SU-DHL-6 (cell line): ENCODE measurements at regions not wholly inside any gene's neighbourhood (a gene's known extent, or its start where the extent isn't known, plus 50 kb on each side); places are given as distances from the start of the nearest gene placed in this dataset.
"Not testable (repeated sequence)": the region's sequence is repeated elsewhere in the genome, so short reads cannot be mapped to it uniquely, and the experiment has no call there.

Experiments
- H2AFZ ChIP-seq: fragments of 200-600 bp; sonication (generic); 2 replicates; pipeline ENCODE4 v1.6.1; 2014; ENCODE audit warnings: low read depth, mild to moderate bottlenecking, moderate library complexity, mixed read lengths, antibody characterized with exemption, low read length; ENCODE audit not compliant: severe bottlenecking
- H3F3A ChIP-seq: fragments of 200-600 bp; shearing (Covaris generic); 2 replicates; pipeline ENCODE4 v1.6.0; 2016; ENCODE audit warnings: antibody characterized with exemption, mild to moderate bottlenecking; ENCODE audit not compliant: insufficient read depth
- H3K27ac ChIP-seq: fragments of 200-600 bp; sonication (generic); 2 replicates; pipeline ENCODE4 v1.5.1; 2016; ENCODE audit warnings: low read depth, mild to moderate bottlenecking, low read length, moderate library complexity, mixed read lengths
- H3K27me3 ChIP-seq: fragments of 200-600 bp; sonication (generic), shearing (Covaris generic); 2 replicates; pipeline ENCODE4 v1.6.0; 2014; ENCODE audit warnings: mild to moderate bottlenecking, low read length
- H3K36me3 ChIP-seq: fragments of 200-600 bp; sonication (generic); 2 replicates; pipeline ENCODE4 v1.6.1; 2014; ENCODE audit warnings: mild to moderate bottlenecking, low read length, mixed read lengths
- H3K4me2 ChIP-seq: fragments of 300-600, 200-600 bp; shearing (Covaris generic), sonication (generic); 2 replicates; pipeline ENCODE4 v1.6.0; 2014; ENCODE audit warnings: low read length, low read depth, mild to moderate bottlenecking; ENCODE audit not compliant: poor library complexity, severe bottlenecking
- H3K4me3 ChIP-seq: fragments of 200-600 bp; sonication (generic); 2 replicates; pipeline ENCODE4 v1.5.1; 2014; ENCODE audit warnings: antibody characterized with exemption, low read length, mild to moderate bottlenecking, mixed read lengths; ENCODE audit not compliant: insufficient read depth, poor library complexity, severe bottlenecking
- H3K79me2 ChIP-seq: fragments of 200-600 bp; sonication (generic); 2 replicates; pipeline ENCODE4 v1.6.1; 2014; ENCODE audit warnings: mild to moderate bottlenecking, low read length, moderate library complexity; ENCODE audit not compliant: insufficient read depth
- H3K9ac ChIP-seq: fragments of 200-600 bp; sonication (generic); 2 replicates; pipeline ENCODE4 v1.7.0; 2014; ENCODE audit warnings: mild to moderate bottlenecking, low read length
- H3K9me2 ChIP-seq: fragments of 200-600 bp; sonication (generic); replicated peaks from 2 replicates; pipeline ENCODE4 v1.6.1; 2014; ENCODE audit warnings: low read length; ENCODE audit not compliant: insufficient read depth
- H3K9me3 ChIP-seq: fragments of 200-600 bp; sonication (generic); 2 replicates; pipeline ENCODE4 v1.6.1; 2014; ENCODE audit warnings: low read length, mixed read lengths; ENCODE audit not compliant: insufficient read depth
- H4K20me1 ChIP-seq: fragments of 200-600 bp; sonication (generic); 2 replicates; pipeline ENCODE4 v1.6.1; 2014; ENCODE audit warnings: low read depth, mild to moderate bottlenecking, antibody characterized with exemption, low read length, moderate library complexity, mixed read lengths
- EZH2phosphoT487 ChIP-seq: fragments of 200-600 bp; sonication (generic), shearing (Covaris generic); conservative IDR thresholded peaks from 2 replicates; pipeline ENCODE4 v1.6.1; 2018; ENCODE audit warnings: mild to moderate bottlenecking, antibody characterized with exemption, low read length, moderate library complexity, mixed read lengths
- TF ChIP-seq, protein P1 (sequence below): fragments of 200-600 bp; sonication (generic); IDR thresholded peaks from one replicate; pipeline ENCODE4 v1.5.1; 2017; ENCODE audit warnings: antibody characterized with exemption, mild to moderate bottlenecking, low read length, moderate library complexity; ENCODE audit not compliant: insufficient read depth, poor library complexity, severe bottlenecking

DNA sequence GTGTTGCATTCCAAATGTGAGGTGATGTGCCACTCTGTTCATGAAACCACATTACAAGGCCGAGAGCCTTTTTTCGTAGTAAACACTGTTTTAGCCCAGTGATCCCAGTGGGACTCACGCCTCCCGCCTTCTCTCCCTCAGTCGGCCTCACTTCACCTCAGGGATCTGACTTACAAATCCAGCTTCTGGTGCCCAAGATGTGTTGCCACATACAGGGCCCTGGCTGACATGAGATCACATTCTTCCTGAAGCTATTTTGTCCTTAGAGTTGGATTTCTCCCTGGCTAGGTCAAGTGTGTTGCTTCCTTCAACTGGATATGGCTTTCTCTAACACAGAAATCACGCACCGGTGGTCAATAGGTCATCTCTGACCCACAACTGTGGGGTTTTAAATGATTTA lies 354.7 kb downstream of the FBXW7 start:
- H4K20me1 ChIP-seq = no peaks in the 10 kb centered on the region
- H3K4me2 ChIP-seq = no peak overlapping the region
- H3K9me3 ChIP-seq = no peaks in the 10 kb centered on the region
- H3K79me2 ChIP-seq = no peaks in the 10 kb centered on the region
- H2AFZ ChIP-seq = no peak overlapping the region
- no peaks in the 10 kb centered on the region for H3K9me2 ChIP-seq
- TF ChIP-seq EZH2phosphoT487 = no peak
- TF ChIP-seq, protein P1, sequence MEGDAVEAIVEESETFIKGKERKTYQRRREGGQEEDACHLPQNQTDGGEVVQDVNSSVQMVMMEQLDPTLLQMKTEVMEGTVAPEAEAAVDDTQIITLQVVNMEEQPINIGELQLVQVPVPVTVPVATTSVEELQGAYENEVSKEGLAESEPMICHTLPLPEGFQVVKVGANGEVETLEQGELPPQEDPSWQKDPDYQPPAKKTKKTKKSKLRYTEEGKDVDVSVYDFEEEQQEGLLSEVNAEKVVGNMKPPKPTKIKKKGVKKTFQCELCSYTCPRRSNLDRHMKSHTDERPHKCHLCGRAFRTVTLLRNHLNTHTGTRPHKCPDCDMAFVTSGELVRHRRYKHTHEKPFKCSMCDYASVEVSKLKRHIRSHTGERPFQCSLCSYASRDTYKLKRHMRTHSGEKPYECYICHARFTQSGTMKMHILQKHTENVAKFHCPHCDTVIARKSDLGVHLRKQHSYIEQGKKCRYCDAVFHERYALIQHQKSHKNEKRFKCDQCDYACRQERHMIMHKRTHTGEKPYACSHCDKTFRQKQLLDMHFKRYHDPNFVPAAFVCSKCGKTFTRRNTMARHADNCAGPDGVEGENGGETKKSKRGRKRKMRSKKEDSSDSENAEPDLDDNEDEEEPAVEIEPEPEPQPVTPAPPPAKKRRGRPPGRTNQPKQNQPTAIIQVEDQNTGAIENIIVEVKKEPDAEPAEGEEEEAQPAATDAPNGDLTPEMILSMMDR = no peak
- no peaks in the 10 kb centered on the region for H3F3A ChIP-seq
- H3K27ac ChIP-seq = no peak overlapping the region
- H3K27me3 ChIP-seq = no peaks in the 10 kb centered on the region
- H3K4me3 ChIP-seq = no peak overlapping the region
- H3K9ac ChIP-seq = no peak overlapping the region
- H3K36me3 ChIP-seq = no peaks in the 10 kb centered on the region

DNA sequence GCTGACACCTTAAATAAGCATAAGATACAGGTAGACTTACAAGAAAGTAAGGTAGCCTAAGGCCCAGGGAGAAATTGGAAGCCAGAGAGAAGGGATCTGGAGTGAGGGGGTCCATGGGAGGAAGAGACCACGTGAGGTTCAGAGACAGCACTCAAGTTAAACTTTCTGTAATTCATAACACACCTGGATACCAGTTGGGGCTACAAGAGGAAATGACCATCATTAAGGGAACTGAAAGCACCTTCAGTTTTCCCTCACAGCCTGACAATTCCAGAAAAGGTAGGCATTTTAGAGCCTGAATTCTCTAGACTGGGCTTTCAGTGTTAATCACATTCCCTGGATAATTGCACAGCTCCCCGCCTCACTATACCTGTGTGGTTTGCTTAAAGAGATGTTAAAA lies 355.5 kb downstream of the FBXW7 start:
- Histone ChIP-seq H3F3A (no peaks in the 10 kb centered on the region), H4K20me1 (no peaks in the 10 kb centered on the region), H3K36me3 (no peaks in the 10 kb centered on the region), H3K27me3 (no peaks in the 10 kb centered on the region), H3K9ac (no peak overlapping the region), H3K4me3 (no peak overlapping the region), H3K79me2 (no peaks in the 10 kb centered on the region), H2AFZ (no peak overlapping the region), H3K9me2 (no peaks in the 10 kb centered on the region), H3K27ac (no peak overlapping the region), H3K9me3 (no peaks in the 10 kb centered on the region), H3K4me2 (no peak overlapping the region)
- TF ChIP-seq, protein P1 = no peak
- no peak for TF ChIP-seq EZH2phosphoT487

DNA sequence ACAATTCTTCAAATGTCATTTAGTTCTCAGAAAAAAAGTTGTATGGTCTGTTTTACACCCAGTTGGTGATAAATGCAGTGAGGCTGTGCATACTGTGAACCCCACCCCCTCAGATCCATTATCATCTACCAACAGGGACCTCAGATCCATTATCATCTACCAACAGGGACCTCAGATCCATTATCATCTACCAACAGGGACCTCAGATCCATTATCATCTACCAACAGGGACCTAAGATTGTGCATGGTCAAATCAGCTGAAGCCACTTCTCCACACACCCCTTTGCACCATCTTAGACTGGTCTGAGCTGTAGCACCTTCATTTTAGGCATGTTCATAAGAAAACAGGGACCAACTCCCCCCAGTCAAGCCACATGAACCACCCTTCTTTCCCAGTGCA lies 358.4 kb downstream of the FBXW7 start:
- not testable (repeated sequence) for H3F3A ChIP-seq, H3K36me3 ChIP-seq, H3K9ac ChIP-seq, H4K20me1 ChIP-seq, H3K27me3 ChIP-seq, H2AFZ ChIP-seq, H3K4me2 ChIP-seq, H3K4me3 ChIP-seq, H3K79me2 ChIP-seq, H3K9me2 ChIP-seq, H3K9me3 ChIP-seq, H3K27ac ChIP-seq

DNA sequence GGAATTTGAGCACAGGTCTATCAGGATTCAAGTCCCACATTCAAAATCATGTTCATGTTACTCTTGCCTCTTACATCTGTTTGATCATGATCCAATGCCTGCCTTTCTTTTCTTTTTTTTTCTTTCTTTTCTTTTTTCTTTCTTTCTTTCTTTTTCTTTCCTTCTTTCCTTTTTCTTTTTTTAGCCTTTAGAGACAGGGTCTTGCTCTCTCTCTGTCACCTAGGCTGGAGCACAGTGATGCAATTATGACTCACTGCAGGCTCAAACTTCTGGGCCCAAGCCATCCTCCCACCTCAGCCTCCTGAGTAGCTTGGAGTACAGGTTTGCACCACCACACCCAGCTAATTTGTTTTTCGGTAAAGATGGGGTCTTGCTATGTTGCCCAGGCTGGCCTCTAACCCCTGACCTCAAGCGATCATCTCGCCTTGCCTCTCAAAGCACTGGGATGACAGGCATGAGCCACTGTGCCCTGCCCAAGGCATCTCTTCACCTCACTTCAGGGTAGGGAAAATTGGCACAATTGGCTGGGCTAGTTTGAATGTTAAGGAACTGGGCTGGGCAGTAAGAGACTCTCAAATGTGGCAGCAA lies 359.2 kb downstream of the FBXW7 start:
- Histone ChIP-seq H3K9me3 (no peaks in the 10 kb centered on the region), H3K4me2 (no peak overlapping the region), H3K9ac (no peak overlapping the region), H3K9me2 (no peaks in the 10 kb centered on the region), H3F3A (no peaks in the 10 kb centered on the region), H3K27ac (no peak overlapping the region), H3K79me2 (no peaks in the 10 kb centered on the region), H2AFZ (no peak overlapping the region), H4K20me1 (no peaks in the 10 kb centered on the region), H3K4me3 (no peak overlapping the region), H3K27me3 (no peaks in the 10 kb centered on the region), H3K36me3 (no peaks in the 10 kb centered on the region)
- TF ChIP-seq, protein P1 = no peak
- TF ChIP-seq EZH2phosphoT487 = no peak
